ENCODE measurements at regions not wholly inside any gene's neighbourhood (a gene's known extent, or its start where the extent isn't known, plus 50 kb on each side); places are given as distances from the start of the nearest gene placed in this dataset.
A peak's percentile ranks its signal among the peaks of the same experiment; 100 is the strongest.

GRCh38 chr15:36067483-36068274 lies 511.7 kb upstream of the CDIN1 start:
- intact Hi-C loops (cut with DNase I, micrococcal nuclease): no loop called here
- ATAC-seq: no peak
- DNase-seq: no peak

- intact Hi-C loops (cut with DNase I, micrococcal nuclease): no loop called here
- DNase-seq (no peak), ATAC-seq (no peak)
These were observed 504.1 kb upstream of the CDIN1 start for GRCh38 chr15:36075333-36075732.

GRCh38 chr15:36079021-36079420 lies 500.4 kb upstream of the CDIN1 start:
- intact Hi-C loops (cut with DNase I, micrococcal nuclease): no loop called here
- DNase-seq (no peak), ATAC-seq (no peak)

- intact Hi-C loops (cut with DNase I, micrococcal nuclease): no loop called here
- ATAC-seq (no peak), DNase-seq (no peak)
These were observed 498.7 kb upstream of the CDIN1 start for GRCh38 chr15:36080759-36081158.

- intact Hi-C loops (cut with DNase I, micrococcal nuclease): no loop called here
- no peak for ATAC-seq
- DNase-seq: no peak
These were observed 489.0 kb upstream of the CDIN1 start for GRCh38 chr15:36090286-36090946.

GRCh38 chr15:36106640-36107335 lies 472.6 kb upstream of the CDIN1 start:
- ATAC-seq (no peak), DNase-seq (no peak)
- intact Hi-C loops (cut with DNase I, micrococcal nuclease): no loop called here

- DNase-seq: no peak
- no peak for ATAC-seq
These were observed 470.9 kb upstream of the CDIN1 start for GRCh38 chr15:36108541-36108940.

GRCh38 chr15:36109943-36110658 lies 469.3 kb upstream of the CDIN1 start:
- ATAC-seq (no peak), DNase-seq (peak; percentile 6 to 24)
- intact Hi-C loops (cut with DNase I, micrococcal nuclease): no loop called here

More at GRCh38 chr15:36108541-36108940, 470.9 kb upstream of the CDIN1 start:
- intact Hi-C loops (cut with DNase I, micrococcal nuclease): no loop called here

GRCh38 chr15:36110659-36110993 lies 468.8 kb upstream of the CDIN1 start:
- DNase-seq (no peak), ATAC-seq (no peak)
- intact Hi-C loops (cut with DNase I, micrococcal nuclease): no loop called here

GRCh38 chr15:36117296-36117787 lies 462.1 kb upstream of the CDIN1 start:
- ATAC-seq (no peak), DNase-seq (no peak)
- intact Hi-C loops (cut with DNase I, micrococcal nuclease): no loop called here

GRCh38 chr15:36126194-36126593 lies 453.2 kb upstream of the CDIN1 start:
- intact Hi-C loops (cut with DNase I, micrococcal nuclease): no loop called here
- DNase-seq: no peak
- no peak for ATAC-seq

GRCh38 chr15:36130641-36131310 lies 448.6 kb upstream of the CDIN1 start:
- DNase-seq (no peak), ATAC-seq (no peak)
- intact Hi-C loops (cut with DNase I, micrococcal nuclease): no loop called here

- DNase-seq: no peak
- no peak for ATAC-seq
- intact Hi-C loops (cut with DNase I, micrococcal nuclease): no loop called here
These were observed 445.7 kb upstream of the CDIN1 start for GRCh38 chr15:36133742-36134141.

GRCh38 chr15:36136049-36136448 lies 443.4 kb upstream of the CDIN1 start:
- ATAC-seq (no peak), DNase-seq (no peak)
- intact Hi-C loops (cut with DNase I, micrococcal nuclease): no loop called here

- ATAC-seq: no peak
These were observed 426.5 kb upstream of the CDIN1 start for GRCh38 chr15:36152936-36153335.

GRCh38 chr15:36156879-36157427 lies 422.5 kb upstream of the CDIN1 start:
- no peak for DNase-seq
- intact Hi-C loops (cut with DNase I, micrococcal nuclease): no loop called here
- no peak for ATAC-seq

More at GRCh38 chr15:36152936-36153335, 426.5 kb upstream of the CDIN1 start:
- intact Hi-C loops (cut with DNase I, micrococcal nuclease): no loop called here
- no peak for DNase-seq

GRCh38 chr15:36160351-36160750 lies 419.1 kb upstream of the CDIN1 start:
- ATAC-seq (no peak), DNase-seq (no peak)
- intact Hi-C loops (cut with DNase I, micrococcal nuclease): no loop called here

GRCh38 chr15:36161108-36161507 lies 418.3 kb upstream of the CDIN1 start:
- intact Hi-C loops (cut with DNase I, micrococcal nuclease): no loop called here
- ATAC-seq (no peak), DNase-seq (no peak)

Measured in left colon (tissue), 2 donors.